GM19463 (cell line): ENCODE measurements at regions not wholly inside any gene's neighbourhood (a gene's known extent, or its start where the extent isn't known, plus 50 kb on each side); places are given as distances from the start of the nearest gene placed in this dataset.

Experiments
- ATAC-seq: cut with Tn5 transposase; IDR thresholded peaks from one replicate; pipeline ENCODE4 v1.9.1; 2021; ENCODE audit warnings: mild to moderate bottlenecking, moderate library complexity; ENCODE audit not compliant: unreplicated experiment

DNA sequence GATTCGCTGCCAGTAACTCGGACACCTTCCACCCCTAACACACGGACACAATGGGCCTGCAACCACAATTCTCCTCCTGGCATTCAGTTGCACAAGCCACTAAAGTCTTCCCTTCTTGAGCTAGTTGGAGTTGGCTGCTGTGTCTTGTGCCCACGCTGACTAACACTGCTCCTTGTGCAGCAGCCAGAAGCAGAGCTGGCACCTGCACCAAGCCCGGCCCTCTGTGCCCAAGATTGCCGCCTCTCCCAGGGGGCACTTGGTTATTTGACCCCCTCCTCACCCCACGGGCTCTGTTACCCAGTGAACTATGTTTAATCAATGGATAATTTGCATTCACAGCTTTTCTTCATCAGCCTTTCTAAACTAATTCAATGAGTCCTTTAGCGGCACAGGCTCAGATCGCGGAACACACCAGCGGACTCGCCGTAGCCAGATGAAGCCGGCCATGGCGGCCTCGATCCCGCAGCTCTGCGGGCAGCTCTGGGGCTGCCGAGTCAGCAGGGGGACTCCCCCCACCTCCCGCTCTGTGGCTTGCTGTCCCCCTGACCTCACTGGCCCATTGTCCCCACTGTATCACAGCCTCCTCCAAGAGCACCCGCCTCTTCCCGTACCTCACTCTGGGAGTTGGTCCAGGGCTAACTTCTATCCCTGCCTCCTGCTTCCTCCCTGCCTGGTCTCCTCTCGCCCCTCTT lies 94.8 kb upstream of the AFDN start:
- no peak for ATAC-seq

DNA sequence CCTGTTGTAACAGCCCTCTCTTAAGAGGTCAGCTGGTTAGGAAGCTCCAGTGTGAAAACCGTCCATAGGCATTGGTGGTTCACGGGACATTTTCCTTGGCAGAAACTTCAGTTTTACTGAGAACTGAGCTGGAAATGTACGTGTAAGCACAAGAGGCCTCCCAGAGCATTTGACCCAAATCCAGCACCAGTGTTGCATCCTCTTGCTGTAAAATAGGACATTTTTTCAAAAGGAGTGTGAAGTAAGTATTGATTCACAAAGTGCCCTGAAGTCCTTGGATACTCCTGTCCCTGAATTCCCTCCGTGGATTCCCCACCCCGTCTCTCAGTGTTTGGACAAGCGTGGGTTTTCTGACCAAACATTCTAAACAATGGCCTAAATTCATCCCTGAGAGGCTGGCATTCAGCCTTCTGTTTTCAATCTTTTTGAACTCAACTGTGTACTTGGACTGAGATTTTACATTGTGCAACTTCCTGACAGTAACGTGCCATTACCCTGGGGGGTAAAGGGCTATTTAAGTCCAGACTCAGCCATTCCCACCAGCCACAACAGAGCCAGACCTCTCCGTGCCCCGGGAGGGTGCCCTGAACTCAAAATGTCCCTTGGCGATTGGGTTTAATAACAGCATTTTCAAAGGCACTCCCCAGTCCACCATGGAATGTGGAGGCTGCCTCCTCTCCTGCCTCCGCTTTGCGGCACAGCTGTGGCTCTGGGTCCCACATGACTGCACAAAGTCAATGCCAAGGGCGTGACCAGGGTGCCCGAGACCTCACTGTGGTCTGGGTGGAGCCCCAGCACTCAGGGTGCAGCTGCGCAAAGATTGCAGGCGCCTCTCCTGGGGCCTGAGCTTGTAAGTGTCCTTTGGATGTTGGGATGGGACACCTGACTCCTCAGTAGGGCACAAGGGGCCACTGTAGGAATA lies 92.7 kb upstream of the AFDN start:
- peak; percentile 73 for ATAC-seq

DNA sequence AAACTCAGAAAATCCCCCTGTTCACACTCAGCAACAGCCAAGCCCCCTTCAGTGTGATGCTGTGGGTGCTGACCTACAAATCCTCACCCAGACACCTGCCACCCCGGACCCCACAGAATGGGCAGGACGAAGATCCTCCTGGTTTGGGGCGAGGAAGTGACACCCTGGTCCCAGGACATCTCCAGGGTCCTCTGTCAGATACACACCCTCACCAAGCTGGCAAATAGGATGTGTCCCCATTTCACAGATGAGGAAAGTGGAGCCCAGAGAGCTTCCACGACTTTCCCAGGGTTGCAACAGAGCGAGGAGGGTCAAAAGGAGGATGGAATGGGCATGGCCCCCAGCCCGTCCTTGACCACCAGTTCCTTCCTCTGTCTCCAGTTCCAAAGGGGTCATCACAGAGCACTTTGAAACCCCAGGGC lies 92.0 kb upstream of the AFDN start:
- ATAC-seq, result no peak

DNA sequence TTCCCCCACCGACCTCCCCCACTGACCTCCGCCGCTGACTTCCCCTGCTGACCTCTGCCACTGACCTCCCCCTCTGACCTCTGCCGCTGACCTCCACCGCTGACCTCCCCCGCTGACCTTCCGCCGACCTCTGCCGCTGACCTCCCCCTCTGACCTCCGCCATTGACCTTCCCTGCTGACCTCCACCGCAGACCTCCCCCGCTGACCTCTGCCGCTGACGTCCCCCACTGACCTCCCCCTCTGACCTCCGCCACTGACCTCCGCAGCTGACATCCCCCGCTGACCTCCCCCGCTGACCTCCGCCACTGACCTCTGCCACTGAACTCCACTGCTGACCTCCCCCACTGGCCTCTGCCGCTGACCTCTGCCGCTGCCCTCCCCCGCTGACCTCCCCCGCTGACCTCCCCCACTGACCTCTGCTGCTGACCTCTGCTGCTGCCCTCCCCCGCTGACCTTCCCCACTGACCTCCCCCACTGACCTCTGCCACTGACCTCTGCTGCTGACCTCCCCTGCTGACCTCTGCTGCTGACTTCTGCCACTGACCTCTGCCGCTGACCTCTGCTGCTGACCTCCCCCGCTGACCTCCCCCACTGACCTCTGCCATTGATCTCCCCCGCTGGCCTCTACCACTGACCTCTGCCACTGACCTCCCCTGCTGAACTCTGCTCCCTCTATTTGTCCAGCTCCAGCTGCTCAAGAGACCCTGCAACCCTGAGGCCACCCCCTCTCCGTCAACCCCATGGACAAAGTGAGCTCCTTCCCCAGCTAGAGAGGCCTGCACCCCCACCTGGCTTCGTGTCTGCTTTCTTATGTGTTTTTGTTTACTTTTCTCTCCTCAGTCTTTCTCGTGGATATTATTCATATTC lies 91.4 kb upstream of the AFDN start:
- no peak for ATAC-seq

DNA sequence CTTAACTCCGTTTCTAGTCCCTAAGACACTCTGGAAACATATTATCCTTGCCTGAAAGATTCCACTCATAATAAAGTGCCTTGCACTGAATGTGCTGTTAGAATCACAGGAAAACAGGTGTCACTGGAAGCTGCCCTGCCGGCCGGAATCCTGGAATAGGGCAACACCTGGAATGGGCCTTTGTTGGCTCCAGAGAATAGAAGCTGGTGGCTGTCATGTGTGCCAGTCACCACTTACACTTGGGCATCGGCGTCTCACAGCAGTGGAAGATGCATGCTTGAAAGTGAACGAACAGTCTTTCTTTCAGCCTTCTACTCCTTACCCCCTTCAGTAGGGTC lies 90.8 kb upstream of the AFDN start:
- ATAC-seq, result no peak

DNA sequence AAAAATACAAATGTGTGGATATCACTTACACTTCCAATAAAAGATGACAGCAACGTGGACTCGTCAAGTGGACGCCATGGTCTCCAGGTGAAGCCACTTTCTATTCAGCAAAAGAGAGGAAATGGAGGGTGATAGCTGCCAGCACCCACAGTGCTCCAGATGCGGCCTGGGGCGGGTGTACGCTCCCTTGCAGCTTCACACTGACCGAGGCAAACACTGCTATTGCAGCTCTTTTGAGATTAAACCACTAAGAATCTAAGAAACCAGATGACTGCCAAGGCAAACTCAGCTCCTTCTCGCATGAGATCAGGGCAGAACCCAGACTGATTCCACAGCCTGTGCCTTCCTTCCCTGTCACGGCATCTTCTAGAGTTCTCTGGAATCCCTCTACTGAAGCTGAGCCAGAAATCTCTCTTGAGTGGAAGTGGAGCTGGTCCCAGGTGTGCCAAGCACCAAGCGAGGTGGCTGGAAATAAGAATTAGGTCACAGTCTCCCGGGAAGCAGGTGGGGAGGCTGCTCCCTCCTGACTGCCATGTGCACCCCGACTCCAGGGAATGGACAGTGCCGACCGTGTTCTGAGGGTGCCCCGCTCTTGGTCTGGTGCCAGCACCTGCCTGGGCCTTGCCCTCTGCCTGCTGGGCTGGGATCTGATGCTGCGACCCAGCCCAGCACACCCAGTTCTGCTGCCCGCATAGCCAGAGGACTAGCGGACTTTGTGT lies 90.1 kb upstream of the AFDN start:
- ATAC-seq, result no peak

DNA sequence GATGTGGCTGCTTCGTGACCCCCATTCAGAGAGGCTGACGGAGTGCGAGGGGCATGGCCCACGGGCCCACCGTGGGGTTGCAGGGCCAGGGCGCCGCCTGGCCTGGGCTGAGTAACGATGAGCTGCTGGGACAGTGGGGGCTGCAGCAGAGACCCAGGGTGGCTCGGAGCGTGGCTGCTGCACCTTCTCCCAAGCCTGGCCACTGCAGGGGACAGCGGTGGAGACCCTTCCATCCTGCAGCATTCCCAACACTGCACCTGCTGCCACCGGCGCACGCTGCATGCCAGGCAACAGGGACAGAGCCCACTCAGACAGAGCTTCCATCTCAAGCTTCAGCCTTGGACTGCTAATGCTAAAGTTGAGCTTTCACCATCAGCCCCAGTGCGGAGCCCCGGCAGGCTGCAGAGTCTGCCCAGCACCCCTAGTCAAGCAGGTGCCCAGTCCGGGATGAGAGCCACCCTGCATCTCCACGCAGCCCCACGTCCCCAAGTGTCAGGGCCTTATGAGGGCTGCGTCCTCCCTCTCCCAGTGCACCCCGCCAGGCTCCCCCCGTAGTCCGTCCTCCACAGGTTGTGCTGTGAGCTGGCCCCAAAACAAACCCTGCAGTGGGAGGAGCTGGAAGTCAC lies 89.4 kb upstream of the AFDN start:
- no peak for ATAC-seq

DNA sequence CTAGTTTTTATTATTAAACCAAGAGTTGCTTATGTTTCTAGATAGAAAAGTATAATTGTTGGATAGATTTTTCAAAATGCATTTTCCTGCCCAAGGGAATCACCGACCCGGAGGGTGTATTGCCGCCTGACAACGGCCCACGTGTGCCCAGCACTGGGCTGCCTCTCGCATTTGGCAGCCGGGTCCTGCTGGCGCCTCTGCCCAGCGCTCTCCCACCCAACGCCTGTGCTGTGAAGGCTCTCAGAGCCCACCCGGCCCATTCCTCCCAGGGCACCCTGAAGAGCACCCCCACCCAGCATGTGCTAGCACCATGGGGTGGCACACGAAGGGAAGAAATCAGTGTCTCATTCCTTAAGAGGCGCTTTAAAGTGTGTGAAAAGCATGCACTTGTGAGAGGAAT lies 88.3 kb upstream of the AFDN start:
- no peak for ATAC-seq

DNA sequence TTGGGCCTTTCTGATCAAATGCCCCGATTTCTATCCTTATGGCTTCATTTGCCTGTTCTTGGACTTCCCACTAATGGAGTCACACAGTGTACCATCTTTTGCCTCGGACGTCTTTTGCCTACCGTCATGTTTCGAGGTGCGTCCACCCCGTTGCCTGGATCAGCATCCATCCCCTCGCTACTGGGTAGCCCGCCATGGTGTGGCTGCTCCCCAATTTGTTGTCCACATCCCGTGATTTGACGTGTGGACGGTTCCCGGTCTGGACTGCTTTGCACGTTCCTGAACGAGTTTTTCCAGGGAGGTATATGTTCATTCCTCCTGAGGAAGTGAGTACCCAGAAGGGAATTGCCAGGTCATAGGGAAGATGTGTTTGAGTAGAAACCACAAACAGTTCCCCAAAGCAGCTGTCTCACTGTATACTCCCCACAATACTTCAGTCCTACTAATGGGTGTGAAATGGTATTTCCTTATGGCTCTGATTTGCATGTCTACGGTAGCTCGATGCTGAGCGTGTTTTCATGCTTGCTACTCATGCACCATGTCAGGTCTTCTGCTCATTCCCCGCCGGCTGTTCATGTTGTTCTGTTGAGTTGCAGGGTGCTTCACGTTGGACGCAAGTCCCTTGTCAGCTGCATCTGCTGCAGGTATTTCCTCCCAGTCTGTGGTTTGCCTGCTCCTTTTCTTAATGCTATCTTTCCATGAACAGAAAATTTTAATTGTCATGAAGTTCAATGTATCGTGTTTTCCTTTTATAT lies 86.8 kb upstream of the AFDN start:
- no peak for ATAC-seq

DNA sequence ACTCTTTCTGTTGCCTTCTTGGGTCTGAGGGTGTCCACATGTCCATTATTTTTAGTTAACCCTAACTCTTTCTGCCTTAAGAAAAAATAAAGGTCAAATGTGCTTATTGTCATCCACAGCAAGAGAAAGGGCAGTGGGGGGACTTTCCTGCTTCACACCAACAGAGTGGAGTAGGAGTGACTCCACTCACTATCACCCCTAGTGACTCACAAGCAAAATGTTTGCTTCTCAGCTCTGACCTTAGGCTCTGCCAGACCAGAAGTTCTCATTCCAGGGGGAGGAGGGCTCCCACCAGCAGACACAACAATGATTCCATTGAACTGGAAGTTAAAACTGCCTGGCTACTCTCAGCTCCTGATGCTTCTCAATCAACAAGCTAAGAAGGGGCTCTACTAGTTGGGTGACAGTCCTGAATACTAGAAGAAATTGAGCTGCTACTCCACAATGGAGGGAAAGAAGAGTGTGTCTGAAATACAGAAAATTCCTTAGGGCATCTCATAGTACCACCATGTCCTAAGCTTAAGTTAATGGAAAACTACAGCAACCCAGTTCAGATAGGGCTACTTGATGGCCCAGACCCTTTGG lies 83.9 kb upstream of the AFDN start:
- no peak for ATAC-seq

DNA sequence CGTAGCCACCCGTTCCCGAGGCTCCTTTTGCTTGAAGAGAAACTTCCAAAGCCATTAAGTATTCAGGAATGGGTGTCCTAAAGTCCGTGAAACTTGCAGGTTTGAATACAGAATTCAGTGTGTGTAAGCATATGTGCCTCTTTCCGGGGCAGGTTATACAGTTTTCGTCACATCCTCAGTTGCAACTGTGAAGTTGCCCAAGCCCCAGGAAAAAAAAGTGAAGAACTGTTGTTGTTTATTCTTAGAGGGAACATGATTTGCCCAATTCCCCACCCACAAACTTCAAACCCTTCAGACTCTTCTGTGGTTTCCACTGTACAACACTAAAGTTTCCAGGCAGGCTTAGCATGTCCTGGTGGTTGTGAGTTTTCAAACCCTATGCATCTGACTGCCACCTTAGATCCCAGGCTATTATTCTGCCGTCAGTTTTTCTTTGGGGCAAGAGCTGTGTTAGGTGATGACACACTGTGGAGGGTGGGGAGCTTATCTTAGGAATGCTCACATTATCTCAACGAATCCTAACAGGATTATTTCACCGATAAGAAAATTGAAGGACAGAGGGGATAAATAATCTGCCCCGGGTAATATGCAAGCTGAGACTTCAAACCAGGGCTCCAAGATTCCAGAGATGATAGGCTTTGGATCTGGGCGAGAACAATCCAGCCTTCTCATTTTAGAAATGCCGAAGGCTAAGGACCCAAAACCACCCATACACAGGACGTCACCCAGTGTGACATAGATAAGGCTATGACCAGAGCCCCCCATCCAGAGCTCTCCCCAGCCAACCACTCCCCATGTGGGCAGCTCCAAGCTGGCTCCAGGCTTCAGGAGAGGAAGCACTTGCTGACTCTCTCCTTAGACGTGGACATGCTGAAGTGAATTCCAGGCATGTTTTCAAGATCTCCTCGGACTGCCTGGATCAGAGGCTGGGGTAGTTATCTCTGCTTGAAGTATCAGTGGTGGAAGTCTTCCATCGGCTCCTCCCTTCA lies 81.7 kb upstream of the AFDN start:
- no peak for ATAC-seq

DNA sequence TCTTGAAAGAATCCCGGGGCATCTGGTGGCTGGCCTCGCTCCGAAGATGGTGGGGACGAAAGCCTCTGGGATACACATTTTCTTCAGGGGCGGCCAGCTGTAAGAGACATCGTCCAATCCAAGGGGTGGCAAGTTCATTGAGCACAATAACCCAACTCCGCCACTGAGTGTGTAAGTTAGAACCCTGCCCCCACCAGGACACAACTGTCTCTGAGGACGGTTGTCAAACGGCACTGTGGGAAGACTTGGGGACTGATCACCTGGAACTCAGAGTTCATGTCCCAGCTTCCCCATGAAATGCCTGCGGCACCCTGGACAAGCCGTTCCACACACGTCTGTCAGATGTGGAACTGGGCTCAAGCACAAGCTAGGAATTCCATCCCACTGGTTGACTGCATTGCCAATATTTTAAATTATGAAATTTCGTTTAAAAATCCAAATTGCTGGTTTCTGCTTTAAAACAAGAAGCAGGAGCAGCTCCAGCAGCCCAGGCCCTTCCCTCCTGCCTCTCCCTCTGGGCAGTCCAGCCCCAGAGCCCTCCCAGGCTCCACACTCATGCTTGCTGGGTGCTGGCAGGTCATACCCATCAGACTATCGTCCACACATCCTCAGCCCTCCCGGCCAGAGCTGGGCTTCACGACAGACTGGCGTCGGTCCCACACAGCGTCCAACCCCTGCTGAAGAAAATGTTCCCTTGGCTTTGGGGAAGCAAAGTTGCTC lies 80.9 kb upstream of the AFDN start:
- no peak for ATAC-seq

DNA sequence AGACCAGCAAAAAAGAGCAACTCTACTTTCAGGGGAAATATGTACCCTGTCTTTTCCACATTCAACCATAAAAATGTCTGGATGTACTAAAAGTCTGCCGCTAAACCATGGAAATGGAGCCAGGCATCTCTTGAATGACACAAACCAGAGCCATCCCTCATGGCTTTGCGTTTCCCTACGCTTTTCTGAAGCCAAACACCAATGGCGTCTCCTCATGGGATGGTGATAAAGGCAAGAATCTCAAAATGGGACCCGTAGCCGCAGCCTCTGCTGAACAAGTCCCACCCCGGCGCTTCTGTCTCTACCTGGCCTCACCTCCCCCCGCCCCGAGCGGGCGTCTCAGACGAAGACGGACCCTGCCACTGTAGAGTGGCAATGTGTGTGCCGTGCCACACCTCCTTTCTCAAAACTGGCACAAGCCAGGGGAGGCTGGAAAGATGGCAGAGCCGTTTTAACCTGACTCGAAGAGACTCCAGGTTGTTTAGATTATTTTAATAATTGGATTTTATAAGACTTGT lies 80.3 kb upstream of the AFDN start:
- ATAC-seq, result no peak

DNA sequence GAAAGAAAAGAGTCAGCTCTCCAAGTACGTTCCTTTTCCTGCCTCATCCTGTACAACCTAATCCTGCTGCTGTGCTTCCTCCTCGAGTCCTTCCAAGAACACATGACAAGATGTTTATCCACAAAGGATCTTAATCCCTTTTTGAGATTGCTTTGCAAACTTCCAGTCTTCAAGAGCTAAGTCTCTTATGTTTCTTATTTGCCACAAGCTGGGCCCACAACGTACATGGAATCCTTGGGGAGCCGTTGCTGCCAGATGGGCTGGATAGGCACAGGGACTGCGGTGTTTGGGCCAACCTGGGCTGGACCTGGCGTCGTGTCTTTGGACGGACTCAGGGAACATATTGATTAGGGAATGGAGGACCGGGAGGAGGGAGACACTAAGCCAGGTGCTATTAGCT lies 79.7 kb upstream of the AFDN start:
- no peak for ATAC-seq

DNA sequence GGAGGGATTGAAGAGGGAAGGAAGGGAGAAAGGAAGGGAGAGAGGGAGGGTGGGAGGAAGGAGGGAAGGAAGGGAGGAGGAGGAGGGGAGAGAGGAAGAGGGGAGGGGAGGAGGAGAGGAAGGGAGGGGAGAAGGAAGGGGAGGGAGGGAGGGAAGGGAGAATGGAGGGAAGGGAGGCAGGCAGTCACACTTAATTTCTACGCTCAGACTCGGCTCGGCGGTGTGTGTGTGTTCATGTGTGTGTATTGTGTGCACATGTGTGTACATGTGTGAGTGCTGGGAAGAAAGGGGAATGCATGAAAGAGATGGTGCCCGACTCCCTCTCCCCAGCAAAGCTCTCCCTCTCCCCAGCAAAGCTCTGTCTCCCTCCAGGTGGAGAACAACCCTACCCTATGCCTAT lies 79.1 kb upstream of the AFDN start:
- no peak for ATAC-seq

DNA sequence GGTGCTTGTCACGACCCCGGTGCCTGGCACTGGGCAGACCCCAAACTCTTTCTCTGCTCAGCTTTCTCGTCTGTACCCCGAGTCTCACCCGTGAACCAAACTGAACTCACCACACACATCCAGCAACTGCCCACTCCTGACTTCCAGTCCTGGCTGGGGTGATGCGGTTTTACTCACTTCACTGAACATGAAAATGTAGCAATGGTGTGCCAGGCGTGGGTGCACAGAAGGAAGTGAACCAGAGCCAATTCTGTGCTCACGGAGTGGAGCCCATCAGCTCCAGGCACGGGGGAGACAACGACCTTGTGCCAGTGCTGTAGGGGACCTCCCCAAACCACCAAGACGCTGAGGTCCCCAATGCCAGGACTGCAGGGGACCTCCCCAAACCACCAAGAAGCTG lies 78.7 kb upstream of the AFDN start:
- ATAC-seq, result no peak
